NCI-H1048 (cell line): ENCODE measurements at regions not wholly inside any gene's neighbourhood (a gene's known extent, or its start where the extent isn't known, plus 50 kb on each side); places are given as distances from the start of the nearest gene placed in this dataset.
A peak's percentile ranks its signal among the peaks of the same experiment; 100 is the strongest.

ENCODE experiments used
- DNase-seq: peaks from one replicate; lab custom pipeline; 2025; lab: John Stamatoyannopoulos, UW

- no peak for DNase-seq
Observed at GRCh38 chr15:29601811-29602210, 220.5 kb downstream of the TJP1 start.

- no peak for DNase-seq
Observed at GRCh38 chr15:29600262-29600661, 222.0 kb downstream of the TJP1 start.

DNA sequence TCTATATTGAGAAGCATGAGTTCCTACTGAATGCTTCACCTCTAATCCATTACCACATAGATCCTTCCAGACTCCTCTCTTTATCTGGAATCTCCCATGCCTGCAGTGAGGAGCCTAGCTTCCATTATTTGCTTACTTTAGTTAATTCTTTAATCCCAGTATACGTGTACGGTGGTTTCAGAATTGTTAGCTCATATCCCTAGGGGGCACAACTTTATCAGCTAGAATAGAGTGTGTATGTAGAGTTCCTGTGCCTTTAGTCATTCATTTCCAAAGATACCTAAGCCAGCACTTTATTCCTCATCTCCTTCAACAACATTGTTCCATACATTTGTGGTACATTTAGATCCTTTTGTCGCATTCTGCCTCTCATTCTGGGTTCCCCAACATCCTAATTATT lies 226.0 kb downstream of the TJP1 start:
- DNase-seq, result no peak

DNA sequence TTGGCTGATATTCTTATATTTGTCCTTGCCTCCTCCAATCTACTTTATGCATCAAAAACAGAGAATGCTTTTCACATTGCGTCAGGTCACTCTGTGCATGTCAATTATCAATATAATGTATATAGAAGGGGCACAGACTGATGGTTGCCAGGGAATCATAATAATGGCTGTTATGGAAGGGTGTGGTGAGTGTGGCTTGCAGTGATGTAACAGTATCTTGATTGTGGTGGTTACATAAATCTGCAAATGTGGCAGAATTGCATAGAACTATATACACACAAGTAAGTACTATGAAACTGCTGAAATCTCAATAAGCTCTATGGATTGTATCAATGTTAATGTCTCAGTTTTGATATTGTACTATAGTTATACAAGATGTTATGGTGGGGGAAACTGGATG lies 228.6 kb downstream of the TJP1 start:
- DNase-seq, result no peak

DNA sequence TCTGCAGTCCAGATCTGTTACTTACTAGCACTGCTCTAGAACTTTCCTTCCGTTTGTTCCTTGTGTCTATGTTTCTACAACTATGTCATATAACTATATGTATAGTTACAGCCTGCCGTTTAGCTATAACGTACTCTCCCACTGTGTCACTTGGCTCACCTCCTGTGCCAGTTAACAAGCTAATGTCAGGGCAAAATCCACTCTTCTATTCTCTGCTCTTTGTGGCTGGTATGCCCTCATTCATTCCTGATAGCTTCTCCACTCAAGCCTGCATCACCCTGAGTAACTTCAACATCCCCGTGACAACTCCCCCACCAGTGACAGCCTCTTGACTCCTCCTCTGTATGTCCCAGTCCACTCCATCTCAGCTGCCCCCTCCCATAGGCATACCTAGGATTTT lies 229.2 kb downstream of the TJP1 start:
- DNase-seq, result no peak

- DNase-seq, result peak; percentile 33
Observed at GRCh38 chr15:29590701-29591100, 231.6 kb downstream of the TJP1 start.

- no peak for DNase-seq
Observed at GRCh38 chr15:29589975-29590374, 232.3 kb downstream of the TJP1 start.

DNA sequence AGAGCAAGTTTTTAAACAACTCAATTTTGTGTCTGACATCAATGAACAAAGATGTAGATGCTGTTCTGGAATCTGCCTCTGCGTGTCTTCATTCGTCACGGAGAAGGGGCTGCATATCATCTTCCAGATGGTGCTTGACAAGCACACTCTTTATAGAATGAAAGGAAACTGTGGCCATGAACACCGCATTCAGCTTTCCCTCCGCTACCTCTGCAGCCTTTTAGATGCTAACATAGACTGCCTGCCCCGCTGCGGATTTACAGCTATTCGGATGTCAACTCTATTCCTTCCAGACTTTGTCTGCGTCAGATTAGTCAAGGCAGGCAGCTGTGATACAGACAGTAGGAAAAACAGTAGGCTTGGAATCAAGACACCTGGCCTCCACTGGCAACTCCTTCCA lies 232.9 kb downstream of the TJP1 start:
- DNase-seq, result no peak

DNA sequence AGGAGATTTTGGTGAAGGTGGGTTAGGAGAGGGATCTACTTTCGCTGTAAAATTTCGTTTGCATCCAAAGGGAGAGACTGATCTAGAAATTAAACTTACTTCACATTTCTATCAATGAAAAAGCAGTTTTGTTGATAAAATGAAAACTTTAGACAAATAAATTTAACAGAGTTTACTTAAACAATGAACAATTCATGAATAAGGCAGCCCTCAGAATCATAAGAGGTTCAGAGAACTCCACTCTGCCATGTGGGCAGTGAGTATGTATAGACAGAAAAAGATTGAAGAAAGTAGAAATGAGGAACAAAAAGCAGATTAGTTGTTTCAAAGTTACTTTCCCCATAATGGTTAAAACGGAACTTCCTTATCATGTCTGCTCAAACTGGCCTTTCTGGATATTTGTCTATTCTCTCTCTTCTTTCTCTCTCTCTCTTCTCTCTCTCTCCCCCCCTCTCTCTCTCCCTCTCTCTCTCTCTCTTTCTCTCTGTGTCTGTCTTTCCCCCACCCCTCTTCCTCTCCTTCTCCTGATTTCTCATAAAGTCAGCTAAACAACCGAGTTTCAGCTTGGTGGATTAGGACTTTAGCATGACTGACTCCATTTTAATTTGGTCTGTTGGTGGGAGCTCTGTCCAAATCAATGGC lies 248.9 kb downstream of the TJP1 start:
- DNase-seq, result no peak

DNA sequence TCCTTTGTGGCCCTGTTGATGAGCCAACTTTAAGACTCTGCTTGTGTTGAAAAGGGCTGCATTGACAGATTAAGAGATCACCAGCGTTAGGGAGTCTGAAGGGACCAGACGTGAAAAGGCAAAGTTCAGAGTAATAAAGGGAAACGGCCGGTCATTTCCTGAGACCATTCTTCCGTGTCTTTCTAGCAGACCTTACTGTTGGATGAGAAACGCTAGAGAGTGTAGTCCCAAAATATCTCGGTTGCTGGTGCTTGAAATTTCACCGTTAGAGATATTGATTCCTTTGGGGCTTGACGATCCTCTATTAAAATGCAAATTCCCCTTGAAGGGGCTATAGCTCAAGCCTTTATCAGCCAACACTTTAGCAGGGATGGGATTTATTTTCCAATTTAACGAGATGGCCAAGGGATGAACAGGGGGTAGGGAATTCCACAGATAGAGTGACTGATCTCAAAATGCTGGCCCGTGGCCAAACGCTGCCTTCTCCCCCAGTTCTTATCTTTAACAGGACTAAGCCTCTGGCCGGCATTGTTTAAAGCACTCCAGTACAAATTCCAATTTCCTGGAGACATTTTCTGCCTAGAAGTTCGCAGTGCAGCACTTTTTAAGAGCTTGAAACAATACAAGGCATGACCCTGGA lies 250.4 kb downstream of the TJP1 start:
- DNase-seq, result no peak

DNA sequence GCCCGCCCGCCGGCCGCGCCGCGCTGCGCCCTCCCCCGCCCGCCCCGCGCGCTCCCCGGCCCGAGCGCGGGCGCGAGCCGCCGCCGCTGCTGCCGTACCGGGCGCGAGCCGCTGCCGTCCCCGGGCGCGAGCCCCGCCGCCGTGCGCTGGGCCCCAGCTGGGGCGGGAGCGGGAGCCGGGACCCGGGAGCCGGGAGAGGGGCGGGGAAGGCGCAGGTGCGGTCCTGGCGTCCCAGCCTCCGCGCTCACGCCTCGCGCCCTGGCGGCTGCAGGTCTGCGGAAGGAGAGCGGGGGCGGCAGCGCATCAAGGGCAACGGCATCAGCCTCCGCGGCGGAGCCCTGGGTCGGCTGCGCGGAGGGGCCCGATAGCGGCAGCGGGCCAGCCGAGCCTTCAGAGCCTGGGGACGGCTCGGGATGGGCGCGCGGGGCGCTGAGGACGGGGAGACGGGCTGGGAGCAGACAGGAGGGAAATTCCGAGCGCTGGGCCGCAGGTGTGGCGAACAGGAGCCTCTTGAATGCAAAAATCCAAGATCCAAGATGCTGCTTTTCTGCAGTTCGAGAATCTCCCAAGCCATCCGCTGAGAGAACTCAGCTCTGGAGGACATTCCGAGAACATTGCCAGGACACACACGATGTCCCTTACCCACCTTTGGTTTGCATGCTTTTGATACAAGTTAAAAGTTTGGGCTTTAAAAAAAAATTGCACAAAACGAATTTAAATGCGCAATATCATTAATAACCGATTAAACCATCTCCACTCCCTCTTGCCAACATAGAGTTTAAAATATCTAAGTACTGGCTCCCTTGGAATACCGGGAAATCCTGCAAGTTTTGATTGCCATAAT lies 251.1 kb downstream of the TJP1 start:
- no peak for DNase-seq

DNA sequence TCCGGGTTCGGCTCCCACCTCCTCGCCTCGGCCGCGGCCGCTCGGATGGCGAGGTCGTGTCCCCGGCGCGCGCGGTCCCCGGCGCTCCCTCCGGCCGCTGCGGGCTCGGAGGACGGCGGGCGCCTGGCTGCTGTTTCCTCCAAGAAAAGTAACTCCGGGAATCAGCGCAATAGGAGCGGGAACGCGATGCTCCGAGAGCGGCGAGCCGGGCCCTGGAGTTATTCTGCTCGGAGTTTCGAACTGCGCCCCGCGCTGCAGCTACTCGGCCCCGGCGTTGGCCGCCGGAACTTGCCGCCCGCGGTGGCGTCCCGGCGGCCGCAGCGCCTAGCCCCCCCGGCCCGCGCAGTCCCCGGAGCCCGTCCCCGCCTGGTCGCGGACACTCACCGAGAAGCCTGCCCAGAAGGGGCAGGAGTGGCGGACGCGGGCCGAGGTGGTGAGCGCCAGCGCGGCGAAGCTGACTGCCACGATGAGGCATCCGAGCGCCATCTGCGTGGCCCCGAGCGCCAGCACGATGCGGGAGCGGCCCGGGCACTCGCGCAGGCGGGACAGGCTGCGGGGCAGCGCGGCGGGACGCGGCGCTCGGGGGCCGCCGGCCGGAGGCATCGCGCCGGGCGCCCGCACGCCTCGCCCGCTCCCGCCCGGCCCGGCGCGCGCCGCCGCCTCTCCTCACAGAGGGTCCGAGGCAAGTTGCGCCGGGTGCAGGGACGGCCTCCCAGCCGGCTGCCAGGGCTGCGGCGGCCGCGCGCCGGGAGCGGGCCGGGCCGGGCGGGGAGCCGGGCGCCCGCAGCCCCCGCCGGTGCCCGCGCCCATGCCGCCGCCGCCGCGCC lies 251.9 kb downstream of the TJP1 start:
- DNase-seq, result no peak

DNA sequence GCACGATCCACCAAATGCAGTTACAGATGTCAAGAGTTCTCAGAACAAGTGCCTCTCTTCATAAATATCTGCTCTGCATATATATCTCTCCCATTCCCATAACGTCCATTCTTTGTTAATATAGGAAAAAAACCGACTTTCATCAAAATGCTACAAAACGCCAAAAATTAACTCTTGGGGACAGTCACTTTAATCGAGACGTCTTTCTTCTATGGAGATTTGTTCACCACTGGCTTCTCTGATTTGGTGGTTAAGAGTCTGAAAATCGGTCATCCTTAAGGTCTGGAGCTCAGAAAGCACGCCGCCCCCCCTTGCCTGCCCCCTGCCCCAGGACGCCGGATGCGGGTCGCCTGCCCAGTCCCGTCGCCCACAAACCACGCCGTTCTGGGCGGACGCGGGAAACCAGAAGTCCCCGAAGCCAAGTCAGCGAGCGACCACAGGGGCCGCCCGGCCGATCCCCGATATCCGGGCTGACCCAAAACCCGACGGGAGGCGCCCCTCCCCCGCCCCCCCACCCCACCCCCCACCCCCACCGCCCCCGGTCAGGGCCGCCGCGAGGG lies 252.7 kb downstream of the TJP1 start:
- no peak for DNase-seq

DNA sequence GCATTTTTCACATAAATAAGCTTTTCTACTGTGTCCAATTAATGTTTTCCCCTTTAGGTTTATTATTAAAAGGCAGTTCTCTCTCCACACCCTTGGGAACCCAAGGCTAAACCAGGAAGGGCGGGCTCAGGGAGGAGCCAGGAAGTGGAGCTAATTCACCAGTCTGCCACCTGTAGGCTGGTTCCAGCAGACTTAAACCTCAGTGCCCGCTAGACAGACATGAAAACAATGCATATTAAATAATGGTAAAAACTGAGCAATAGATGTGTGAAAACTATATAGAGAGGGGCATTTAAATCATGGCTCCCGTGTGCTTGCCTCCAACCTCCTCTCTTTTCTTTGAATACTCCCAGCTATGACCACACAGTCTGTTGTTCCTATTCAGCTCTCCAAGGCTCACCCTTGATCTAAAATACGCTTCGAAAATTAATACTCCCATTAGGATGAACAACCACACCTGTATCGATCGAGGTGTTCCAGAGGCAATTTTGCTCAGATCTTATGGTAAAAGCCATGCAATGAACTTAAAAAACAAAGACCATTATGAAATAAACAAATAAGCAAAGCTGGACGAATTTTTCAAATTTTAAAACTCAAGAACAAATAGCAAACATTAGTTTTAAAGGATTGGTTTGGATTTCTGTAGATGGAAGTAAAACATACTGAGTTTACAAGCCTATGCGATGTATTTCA lies 253.3 kb downstream of the TJP1 start:
- peak; percentile 14 for DNase-seq

- no peak for DNase-seq
Observed at GRCh38 chr15:29567336-29567735, 254.9 kb downstream of the TJP1 start.

DNA sequence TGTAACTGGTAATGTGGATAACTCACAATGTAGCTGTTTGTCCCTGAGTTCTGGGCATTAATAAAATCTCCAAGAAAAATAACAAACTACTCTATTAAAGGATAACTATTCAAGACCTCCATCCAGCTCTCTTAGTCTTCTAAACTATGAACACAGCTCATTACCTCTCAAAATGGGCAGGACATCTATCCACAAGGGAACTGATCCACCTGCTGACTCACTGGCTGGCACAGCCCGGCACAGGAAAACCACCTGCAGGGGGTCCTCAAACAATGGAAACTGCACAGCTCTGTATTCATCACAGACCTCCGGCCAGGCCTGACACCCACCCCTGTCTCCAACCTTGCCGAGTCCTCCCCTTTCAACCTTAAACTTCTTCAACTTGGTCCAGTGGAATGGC lies 255.4 kb downstream of the TJP1 start:
- no peak for DNase-seq

GRCh38 chr15:29563112-29563511 lies 259.2 kb downstream of the TJP1 start:
- no peak for DNase-seq

DNA sequence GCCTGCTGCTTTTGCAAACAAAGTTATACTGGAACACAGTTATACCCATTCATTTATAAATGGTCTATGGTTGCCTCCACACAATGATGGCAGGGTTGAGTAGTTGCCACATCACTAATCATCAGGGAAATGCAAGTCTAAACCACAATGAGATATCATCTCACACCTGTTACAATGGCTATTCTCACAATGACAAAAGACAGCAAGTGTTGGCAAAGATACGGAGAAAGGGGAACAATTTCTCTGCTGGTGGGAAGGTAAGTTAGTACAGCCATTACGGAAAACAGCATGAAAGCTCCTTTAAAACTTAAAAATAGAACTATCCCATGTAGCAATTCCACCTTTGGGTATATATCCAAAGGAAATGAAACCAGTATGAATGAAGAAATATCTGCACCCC lies 261.4 kb downstream of the TJP1 start:
- no peak for DNase-seq

GRCh38 chr15:29558261-29558660 lies 264.0 kb downstream of the TJP1 start:
- DNase-seq, result no peak

DNA sequence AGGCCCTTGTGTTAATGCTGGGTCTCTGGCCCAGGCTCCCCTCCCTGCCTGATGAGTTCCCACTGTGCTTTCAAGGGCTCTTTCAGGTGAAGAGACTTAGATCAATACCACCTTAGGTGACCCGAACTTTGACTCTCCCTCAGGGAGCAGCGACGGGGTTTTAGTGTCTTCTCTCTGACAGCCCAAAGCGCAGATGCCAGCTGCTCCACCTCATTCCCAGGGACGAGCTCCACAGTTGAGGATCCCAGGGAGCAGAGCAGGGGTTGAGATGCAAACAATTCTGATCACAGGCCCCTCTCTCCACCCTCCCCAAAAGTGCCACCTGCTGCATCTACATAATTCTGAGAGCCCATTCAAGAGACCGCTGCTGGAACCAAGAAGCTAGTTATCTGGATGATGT lies 265.1 kb downstream of the TJP1 start:
- no peak for DNase-seq

DNA sequence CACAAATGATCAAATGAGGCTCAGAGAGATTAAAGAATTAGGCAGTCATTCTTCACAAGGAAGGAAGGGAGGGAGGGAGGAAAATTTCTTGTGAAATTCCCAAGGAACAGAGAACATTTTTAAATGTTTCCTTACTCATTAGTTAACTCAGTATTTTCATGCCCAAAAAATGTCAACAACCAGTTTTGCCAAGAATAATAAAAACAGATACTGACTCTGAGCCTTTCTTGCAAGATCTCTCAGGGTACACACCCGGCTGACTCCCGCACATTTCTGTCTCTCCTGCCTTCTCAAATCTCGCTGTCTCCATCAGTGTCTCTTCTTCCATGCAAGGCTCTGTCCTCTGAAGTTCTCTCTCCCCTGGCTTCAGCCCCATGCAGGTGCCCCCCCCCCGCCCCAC lies 265.9 kb downstream of the TJP1 start:
- DNase-seq, result no peak
